H9 (cell line): ENCODE measurements at regions not wholly inside any gene's neighbourhood (a gene's known extent, or its start where the extent isn't known, plus 50 kb on each side); places are given as distances from the start of the nearest gene placed in this dataset.

Experiments
- DNase-seq: peaks from one replicate; pipeline ENCODE4 v3.0.0-alpha.2; 2017
- H2AFZ ChIP-seq: one replicate; pipeline ENCODE4 v1.6.1; 2013; ENCODE audit warnings: mild to moderate bottlenecking, low read length, control low read depth, moderate library complexity
- H2AK5ac ChIP-seq: 2 replicates; pipeline ENCODE4 v1.6.1; 2013; ENCODE audit warnings: low read length, control low read depth, mixed read lengths; ENCODE audit not compliant: insufficient read length
- H2BK120ac ChIP-seq: one replicate; pipeline ENCODE4 v1.6.1; 2013; ENCODE audit warnings: low read depth, mild to moderate bottlenecking, low read length, control low read depth, inconsistent platforms; ENCODE audit not compliant: poor library complexity, severe bottlenecking
- H2BK12ac ChIP-seq: 2 replicates; pipeline ENCODE4 v1.6.1; 2013; ENCODE audit warnings: low read length, control low read depth, mixed read lengths, low read depth; ENCODE audit not compliant: insufficient read length
- H2BK15ac ChIP-seq: 2 replicates; pipeline ENCODE4 v1.6.1; 2013; ENCODE audit warnings: low read depth, low read length, control low read depth
- H2BK20ac ChIP-seq: one replicate; pipeline ENCODE4 v1.6.1; 2013; ENCODE audit warnings: low read depth, mild to moderate bottlenecking, low read length, control low read depth, inconsistent platforms; ENCODE audit not compliant: poor library complexity, severe bottlenecking
- H2BK5ac ChIP-seq: 2 replicates; pipeline ENCODE4 v1.6.1; 2013; ENCODE audit warnings: low read length, control low read depth, mixed read lengths; ENCODE audit not compliant: insufficient read length
- H3K14ac ChIP-seq: 2 replicates; pipeline ENCODE4 v1.6.1; 2013; ENCODE audit warnings: low read length, control low read depth; ENCODE audit not compliant: insufficient read depth
- H3K18ac ChIP-seq: 2 replicates; pipeline ENCODE4 v1.6.1; 2013; ENCODE audit warnings: low read depth, mild to moderate bottlenecking, mixed read lengths, low read length, control low read depth; ENCODE audit not compliant: insufficient read length
- H3K23ac ChIP-seq: 2 replicates; pipeline ENCODE4 v1.6.1; 2013; ENCODE audit warnings: low read length, control low read depth, mixed read lengths, low read depth; ENCODE audit not compliant: insufficient read length
- H3K23me2 ChIP-seq: 2 replicates; pipeline ENCODE4 v1.6.1; 2013; ENCODE audit warnings: low read depth, mild to moderate bottlenecking, mixed read lengths, low read length, control low read depth; ENCODE audit not compliant: insufficient read length, poor library complexity, severe bottlenecking
- H3K27ac ChIP-seq: 2 replicates; pipeline ENCODE4 v1.5.1; 2013; ENCODE audit warnings: low read length, control low read depth, mixed read lengths, low read depth; ENCODE audit not compliant: insufficient read length
- H3K27me3 ChIP-seq: 2 replicates; pipeline ENCODE4 v1.6.1; 2013; ENCODE audit warnings: low read length, control low read depth, inconsistent platforms; ENCODE audit not compliant: insufficient read depth
- H3K4ac ChIP-seq: 2 replicates; pipeline ENCODE4 v1.6.1; 2013; ENCODE audit warnings: low read depth, mild to moderate bottlenecking, control low read depth, inconsistent platforms, low read length, moderate library complexity
- H3K4me1 ChIP-seq: 2 replicates; pipeline ENCODE4 v1.6.1; 2013; ENCODE audit warnings: low read length, control low read depth, inconsistent platforms; ENCODE audit not compliant: insufficient read depth
- H3K4me2 ChIP-seq: 2 replicates; pipeline ENCODE4 v1.6.1; 2013; ENCODE audit warnings: low read length, control low read depth, mixed read lengths; ENCODE audit not compliant: insufficient read length, insufficient read depth
- H3K56ac ChIP-seq: 2 replicates; pipeline ENCODE4 v1.6.1; 2013; ENCODE audit warnings: low read depth, mild to moderate bottlenecking, mixed read lengths, low read length, control low read depth; ENCODE audit not compliant: insufficient read length
- H3K79me1 ChIP-seq: 2 replicates; pipeline ENCODE4 v1.6.1; 2013; ENCODE audit warnings: low read depth, mild to moderate bottlenecking, moderate library complexity, low read length, control low read depth, inconsistent platforms; ENCODE audit not compliant: insufficient read depth, poor library complexity, severe bottlenecking
- H3K79me2 ChIP-seq: 2 replicates; pipeline ENCODE4 v1.6.1; 2013; ENCODE audit warnings: low read length, control low read depth, inconsistent platforms; ENCODE audit not compliant: insufficient read depth
- H3K9ac ChIP-seq: 2 replicates; pipeline ENCODE4 v1.6.1; 2013; ENCODE audit warnings: low read length, control low read depth, mixed read lengths; ENCODE audit not compliant: insufficient read length; ENCODE audit errors: extremely low read depth
- H3K9me3 ChIP-seq: one replicate; pipeline ENCODE4 v1.6.1; 2013; ENCODE audit warnings: low read depth, low read length, inconsistent platforms; ENCODE audit not compliant: control insufficient read depth
- H3T11ph ChIP-seq: one replicate; pipeline ENCODE4 v1.6.1; 2013; ENCODE audit warnings: mild to moderate bottlenecking, low read length, control low read depth, inconsistent platforms
- H4K20me1 ChIP-seq: one replicate; pipeline ENCODE4 v1.6.1; 2013; ENCODE audit not compliant: control insufficient read depth, insufficient read length, insufficient read depth
- H4K5ac ChIP-seq: 2 replicates; pipeline ENCODE4 v1.6.1; 2013; ENCODE audit warnings: low read depth, mild to moderate bottlenecking, mixed read lengths, low read length, control low read depth; ENCODE audit not compliant: insufficient read length
- H4K8ac ChIP-seq: replicated peaks from 2 replicates; pipeline ENCODE4 v1.6.1; 2013; ENCODE audit warnings: low read length, control low read depth, mixed read lengths, low read depth; ENCODE audit not compliant: insufficient read length
- H4K91ac ChIP-seq: 2 replicates; pipeline ENCODE4 v1.6.1; 2013; ENCODE audit warnings: low read depth, mild to moderate bottlenecking, moderate library complexity, mixed read lengths, low read length, control low read depth; ENCODE audit not compliant: insufficient read length
- H3K27ac Mint-ChIP-seq, 3 experiments: 2 replicates in 2 of 3; 3 replicates in 1 of 3; pipeline ENCODE4 v1.8.0; 2020 to 2021; ENCODE audit warnings: mixed read lengths in 3 of 3, mild to moderate bottlenecking in 1 of 3, moderate library complexity in 1 of 3
- H3K27me3 Mint-ChIP-seq: 2 replicates; pipeline ENCODE4 v1.8.0; 2021; ENCODE audit warnings: low read depth, mild to moderate bottlenecking, moderate library complexity, mixed read lengths
- H3K36me3 Mint-ChIP-seq, 3 experiments: 2 replicates in 2 of 3; 3 replicates in 1 of 3; pipeline ENCODE4 v1.8.0; 2020 to 2021; ENCODE audit warnings: low read depth in 3 of 3, mixed read lengths in 3 of 3; ENCODE audit not compliant: insufficient read depth in 1 of 3
- H3K4me1 Mint-ChIP-seq, 2 experiments: 2 replicates each; pipeline ENCODE4 v1.8.0; 2020; ENCODE audit warnings: mixed read lengths in 2 of 2
- H3K4me3 Mint-ChIP-seq, 2 experiments: 2 replicates in 1 of 2; 3 replicates in 1 of 2; pipeline ENCODE4 v1.8.0; 2020 to 2021; ENCODE audit warnings: mild to moderate bottlenecking in 2 of 2, mixed read lengths in 2 of 2, moderate library complexity in 1 of 2
- H3K9me3 Mint-ChIP-seq, 2 experiments: 2 replicates in 1 of 2; 3 replicates in 1 of 2; pipeline ENCODE4 v1.8.0; 2020; ENCODE audit warnings: mild to moderate bottlenecking in 2 of 2, mixed read lengths in 2 of 2, moderate library complexity in 1 of 2
- WGBS: extraction: QIAGEN DNeasy Blood & Tissue Kit; methylation state at CpG from one replicate; pipeline ENCODE4 v1.1.7; 2013; ENCODE audit warnings: missing lambda C conversion rate, low lambda C conversion rate, mixed read lengths; ENCODE audit not compliant: insufficient read length; ENCODE audit errors: extremely low coverage; 5-methylcytosine and 5-hydroxymethylcytosine counted together
- TF ChIP-seq, protein P1 (sequence below): fragments of 200-600 bp; sonication (generic); conservative IDR thresholded peaks from 3 replicates; pipeline ENCODE4 v1.8.0; 2021; ENCODE audit warnings: antibody characterized with exemption, mild to moderate bottlenecking

DNA sequence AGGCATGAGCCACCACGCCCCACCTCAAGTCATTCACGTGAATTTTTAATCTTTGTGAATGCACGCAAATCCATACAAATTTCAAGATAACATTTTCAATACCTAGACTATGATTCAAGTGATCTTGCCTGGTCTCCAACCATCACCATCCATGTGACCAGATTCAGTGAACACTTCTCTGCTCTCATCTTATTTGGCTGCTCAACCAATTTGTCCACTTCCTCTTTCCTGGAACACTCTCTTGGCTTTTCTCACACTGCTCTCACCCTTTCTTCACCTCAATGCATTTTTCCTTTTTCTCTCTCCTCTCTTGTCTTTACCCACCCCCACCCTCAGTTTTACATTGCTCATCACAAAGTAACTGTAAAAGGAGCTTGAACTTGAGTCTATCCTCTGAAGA is 354.7 kb upstream of the KIF2A start:
- no peak overlapping the region for H2BK15ac ChIP-seq
- no peaks in the 10 kb centered on the region for H3K79me2 ChIP-seq
- no peak for DNase-seq
- H3K79me1 ChIP-seq: no peaks in the 10 kb centered on the region
- Mint-ChIP-seq H3K9me3 (no peaks in the 10 kb centered on the region; a peak in 1 of 5 replicates), H3K27ac (no peak overlapping the region), H3K4me1 (peaks cover 5 to 11% of the 10 kb centered on the region in 2 experiments), H3K4me3 (no peak overlapping the region), H3K36me3 (no peaks in the 10 kb centered on the region; a peak in 1 of 7 replicates), H3K27me3 (peaks cover 3% of the 10 kb centered on the region)
- no peak overlapping the region for H3K18ac ChIP-seq
- no peak overlapping the region for H2BK5ac ChIP-seq
- no peaks in the 10 kb centered on the region for H3K9me3 ChIP-seq
- TF ChIP-seq, protein P1, sequence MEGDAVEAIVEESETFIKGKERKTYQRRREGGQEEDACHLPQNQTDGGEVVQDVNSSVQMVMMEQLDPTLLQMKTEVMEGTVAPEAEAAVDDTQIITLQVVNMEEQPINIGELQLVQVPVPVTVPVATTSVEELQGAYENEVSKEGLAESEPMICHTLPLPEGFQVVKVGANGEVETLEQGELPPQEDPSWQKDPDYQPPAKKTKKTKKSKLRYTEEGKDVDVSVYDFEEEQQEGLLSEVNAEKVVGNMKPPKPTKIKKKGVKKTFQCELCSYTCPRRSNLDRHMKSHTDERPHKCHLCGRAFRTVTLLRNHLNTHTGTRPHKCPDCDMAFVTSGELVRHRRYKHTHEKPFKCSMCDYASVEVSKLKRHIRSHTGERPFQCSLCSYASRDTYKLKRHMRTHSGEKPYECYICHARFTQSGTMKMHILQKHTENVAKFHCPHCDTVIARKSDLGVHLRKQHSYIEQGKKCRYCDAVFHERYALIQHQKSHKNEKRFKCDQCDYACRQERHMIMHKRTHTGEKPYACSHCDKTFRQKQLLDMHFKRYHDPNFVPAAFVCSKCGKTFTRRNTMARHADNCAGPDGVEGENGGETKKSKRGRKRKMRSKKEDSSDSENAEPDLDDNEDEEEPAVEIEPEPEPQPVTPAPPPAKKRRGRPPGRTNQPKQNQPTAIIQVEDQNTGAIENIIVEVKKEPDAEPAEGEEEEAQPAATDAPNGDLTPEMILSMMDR: no peak
- no peak overlapping the region for H4K5ac ChIP-seq
- H2BK12ac ChIP-seq: no peak overlapping the region
- H4K91ac ChIP-seq: no peak overlapping the region
- no peak overlapping the region for H2BK20ac ChIP-seq
- H3K9ac ChIP-seq: no peak overlapping the region
- no peak overlapping the region for H2AK5ac ChIP-seq
- H3K4me1 ChIP-seq: no peaks in the 10 kb centered on the region; the same call in 1 of the 2 replicates
- no CpG with 5 or more reads among the region's 3 CpGs for whole genome bisulfite sequencing
- no peaks in the 10 kb centered on the region for H3K27me3 ChIP-seq
- H3K56ac ChIP-seq: no peak overlapping the region
- no peaks in the 10 kb centered on the region for H3K23me2 ChIP-seq
- H3K4me2 ChIP-seq: no peak overlapping the region
- no peaks in the 10 kb centered on the region for H4K20me1 ChIP-seq
- no peak overlapping the region for H3K27ac ChIP-seq
- no peak overlapping the region for H3K23ac ChIP-seq
- no peak overlapping the region for H3K14ac ChIP-seq
- H2BK120ac ChIP-seq: no peak overlapping the region
- H3T11ph ChIP-seq: no peak overlapping the region
- no peak overlapping the region for H3K4ac ChIP-seq
- H4K8ac ChIP-seq: no peak overlapping the region
- H2AFZ ChIP-seq: no peak overlapping the region
